ENCODE measurements at regions not wholly inside any gene's neighbourhood (a gene's known extent, or its start where the extent isn't known, plus 50 kb on each side); places are given as distances from the start of the nearest gene placed in this dataset.

- H3K27me3 Mint-ChIP-seq (ENCODE audit: low read depth in 3 of 3), result no peaks in the 10 kb centered on the region
- Histone ChIP-seq H3K79me2 (ENCODE audit: insufficient read depth, low read length) (no peaks in the 10 kb centered on the region), H3K9me3 (replicated peaks in 1 of 2; ENCODE audit: control insufficient read depth in 1 of 2, insufficient read depth in 1 of 2, low read length in 2 of 2) (no peaks in the 10 kb centered on the region), H4K20me1 (ENCODE audit: insufficient read depth, low read length) (no peaks in the 10 kb centered on the region), H3K9ac (ENCODE audit: insufficient read depth, low read length, poor library complexity, severe bottlenecking) (no peak overlapping the region), H3K4me3 (replicated peaks in 1 of 3; ENCODE audit: low read depth in 2 of 3, low read length in 3 of 3) (no peak overlapping the region), H3K27ac (ENCODE audit: low read depth in 1 of 2, low read length in 2 of 2) (no peak overlapping the region), H3K4me2 (replicated peaks; ENCODE audit: extremely low read depth, low read length, poor library complexity, severe bottlenecking) (no peak overlapping the region), H3K27me3 (ENCODE audit: control insufficient read depth in 2 of 2, insufficient read depth in 2 of 2, low read length in 2 of 2) (no peaks in the 10 kb centered on the region), H2AFZ (ENCODE audit: insufficient read depth, low read depth, low read length, poor library complexity, severe bottlenecking) (no peak overlapping the region), H3K36me3 (replicated peaks in 1 of 2; ENCODE audit: control insufficient read depth in 1 of 2, insufficient read depth in 2 of 2, low read length in 2 of 2) (no peaks in the 10 kb centered on the region), H3K4me1 (ENCODE audit: control insufficient read depth in 1 of 2, insufficient read depth in 2 of 2, low read length in 2 of 2) (no peaks in the 10 kb centered on the region)
- intact Hi-C loops (cut with micrococcal nuclease), result no loop called here
- H3K36me3 Mint-ChIP-seq, result no peaks in the 10 kb centered on the region
- TF ChIP-seq CTCF (IDR thresholded peaks at IDR 0.05), result no peak
- no peak overlapping the region for H3K27ac Mint-ChIP-seq
- DNase-seq, result no peak
- WGBS (ENCODE audit: insufficient coverage), result 88% methylated on average over 3 of the region's 4 CpGs
- H3K9me3 Mint-ChIP-seq, result peaks cover 0 to under 1% (median 0%) of the 10 kb centered on the region in 7 donors
- H3K4me1 Mint-ChIP-seq, result no peaks in the 10 kb centered on the region
- no peak overlapping the region for H3K4me3 Mint-ChIP-seq
Observed at GRCh38 chr12:74144396-74144795, 393.2 kb upstream of the ATXN7L3B start.

DNA sequence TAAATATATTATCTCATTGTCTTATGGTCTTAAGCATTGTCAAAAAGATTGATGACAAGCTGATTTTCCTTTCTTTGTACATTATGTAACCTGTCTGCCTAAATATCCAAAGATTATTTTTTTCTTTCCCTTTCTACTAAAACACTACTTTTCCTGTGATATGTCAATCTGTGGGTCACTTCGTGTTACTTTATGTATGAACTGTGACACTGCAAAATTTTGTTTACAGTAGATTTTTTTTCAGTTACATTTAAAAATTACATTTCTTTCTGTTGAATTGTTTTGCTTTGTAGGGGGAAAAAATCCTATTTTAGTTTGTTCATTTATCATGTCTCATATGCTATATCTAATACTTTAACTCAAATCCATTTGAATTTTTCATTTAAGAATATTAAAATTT, 392.3 kb upstream of the ATXN7L3B start:
- Histone ChIP-seq H3K9me3 (replicated peaks in 1 of 2; ENCODE audit: control insufficient read depth in 1 of 2, insufficient read depth in 1 of 2, low read length in 2 of 2) (no peaks in the 10 kb centered on the region), H3K27ac (ENCODE audit: low read depth in 1 of 2, low read length in 2 of 2) (no peak overlapping the region), H3K4me2 (replicated peaks; ENCODE audit: extremely low read depth, low read length, poor library complexity, severe bottlenecking) (no peak overlapping the region), H3K4me1 (ENCODE audit: control insufficient read depth in 1 of 2, insufficient read depth in 2 of 2, low read length in 2 of 2) (no peaks in the 10 kb centered on the region), H3K4me3 (replicated peaks in 1 of 3; ENCODE audit: low read depth in 2 of 3, low read length in 3 of 3) (no peak overlapping the region), H3K27me3 (ENCODE audit: control insufficient read depth in 2 of 2, insufficient read depth in 2 of 2, low read length in 2 of 2) (no peaks in the 10 kb centered on the region), H3K79me2 (ENCODE audit: insufficient read depth, low read length) (no peaks in the 10 kb centered on the region), H3K36me3 (replicated peaks in 1 of 2; ENCODE audit: control insufficient read depth in 1 of 2, insufficient read depth in 2 of 2, low read length in 2 of 2) (no peaks in the 10 kb centered on the region), H4K20me1 (ENCODE audit: insufficient read depth, low read length) (no peaks in the 10 kb centered on the region), H3K9ac (ENCODE audit: insufficient read depth, low read length, poor library complexity, severe bottlenecking) (no peak overlapping the region), H2AFZ (ENCODE audit: insufficient read depth, low read depth, low read length, poor library complexity, severe bottlenecking) (no peak overlapping the region)
- Mint-ChIP-seq H3K4me3 (no peak overlapping the region), H3K4me1 (no peaks in the 10 kb centered on the region), H3K27me3 (ENCODE audit: low read depth in 3 of 3) (no peaks in the 10 kb centered on the region), H3K36me3 (no peaks in the 10 kb centered on the region), H3K9me3 (no peaks in the 10 kb centered on the region), H3K27ac (no peak overlapping the region)
- TF ChIP-seq CTCF (IDR thresholded peaks at IDR 0.05), result no peak
- WGBS (ENCODE audit: insufficient coverage), result no CpG with 5 or more reads among the region's 1 CpG
- intact Hi-C loops (cut with micrococcal nuclease), result no loop called here
- no peak for DNase-seq

Measured in CD14-positive monocyte (primary cell).